HepG2 (cell line): ENCODE measurements at regions not wholly inside any gene's neighbourhood (a gene's known extent, or its start where the extent isn't known, plus 50 kb on each side); places are given as distances from the start of the nearest gene placed in this dataset.

ENCODE experiments used
- ATAC-seq: fragments of 200-7000 bp; cut with Tn5 transposase; 3 replicates; pipeline ENCODE4 v1.9.1; 2020; ENCODE audit warnings: mild to moderate bottlenecking, moderate library complexity
- BruUV-seq: library from RNA; stranded (reverse); fragments of 400-500 nt; replicated peaks from 2 replicates; lab custom pipeline; 2021; lab: Mats Ljungman, UMichigan
- CTCF ChIA-PET: fragments of 300-600 bp; formaldehyde crosslinking; extraction: SDS; loops from one replicate; lab custom pipeline; 2021; ENCODE audit warnings: low total read pairs, inconsistent platforms, low intra/inter-chr PET ratio; lab: Yijun Ruan, JAX
- POLR2A ChIA-PET: fragments of 350-600 bp; sonication (Branson Sonifier 250); formaldehyde crosslinking; loops from one replicate; lab custom pipeline; 2020; ENCODE audit warnings: antibody characterized with exemption, inconsistent platforms; lab: Yijun Ruan, JAX
- DNase-seq: peaks from one replicate; pipeline ENCODE4 v3.0.0-alpha.2; 2015; ENCODE audit warnings: low spot score
- FAIRE-seq: peaks from 3 replicates; lab custom pipeline; 2011; peaks lifted over from hg19 to GRCh38; lab: Jason Lieb, UNC
- H2AFZ ChIP-seq: one replicate; pipeline ENCODE4 v1.6.1; 2011; ENCODE audit warnings: low read length, inconsistent platforms
- H3K27ac ChIP-seq: fragments of 300-600 bp; 3 replicates; pipeline ENCODE4 v1.8.0; 2011; ENCODE audit warnings: mixed run types, mild to moderate bottlenecking, mixed read lengths, low read length, inconsistent platforms; ENCODE audit not compliant: insufficient read depth; ENCODE audit errors: extremely low read length
- H3K27me3 ChIP-seq, 2 experiments: fragments of 200-600 bp in 1 of 2; 2 replicates in 1 of 2; 3 replicates in 1 of 2; pipeline versions ENCODE4 v1.6.0 to v1.8.0; 2011; ENCODE audit warnings: low read length in 2 of 2, mild to moderate bottlenecking in 2 of 2, moderate library complexity in 2 of 2, inconsistent platforms in 1 of 2; ENCODE audit not compliant: insufficient read depth in 2 of 2, control insufficient read depth in 1 of 2
- H3K36me3 ChIP-seq, 2 experiments: fragments of 200-600 bp in 1 of 2; replicated peaks in 1 of 2; 2 replicates in 1 of 2; 3 replicates in 1 of 2; pipeline versions ENCODE4 v1.5.1 to v1.8.0; 2011; ENCODE audit warnings: low read length in 2 of 2, inconsistent platforms in 1 of 2; ENCODE audit not compliant: insufficient read depth in 2 of 2, control insufficient read depth in 1 of 2
- H3K4me1 ChIP-seq: 2 replicates; pipeline ENCODE4 v1.5.1; 2012; ENCODE audit warnings: low read length, inconsistent platforms; ENCODE audit not compliant: insufficient read depth
- H3K4me2 ChIP-seq: 2 replicates; pipeline ENCODE4 v1.6.0; 2011; ENCODE audit warnings: low read depth, low read length, inconsistent platforms
- H3K4me3 ChIP-seq, 3 experiments: fragments of 200-600 bp in 1 of 3; sonication (generic), shearing (Covaris generic) in 1 of 3; replicated peaks in 1 of 3; 2 replicates each; pipeline ENCODE4 v1.5.1; 2011 to 2016; ENCODE audit warnings: low read length in 3 of 3, inconsistent platforms in 2 of 3, low read depth in 2 of 3, mild to moderate bottlenecking in 2 of 3, control low read depth in 1 of 3, mixed read lengths in 1 of 3; ENCODE audit not compliant: insufficient read depth in 1 of 3
- H3K79me2 ChIP-seq: one replicate; pipeline ENCODE4 v1.6.1; 2011; ENCODE audit warnings: low read length, inconsistent platforms; ENCODE audit not compliant: insufficient read depth
- H3K9ac ChIP-seq: 2 replicates; pipeline ENCODE4 v1.6.0; 2011; ENCODE audit warnings: mild to moderate bottlenecking, low read depth, low read length, inconsistent platforms; ENCODE audit not compliant: insufficient read depth
- H3K9me3 ChIP-seq: 2 replicates; pipeline ENCODE4 v1.5.1; 2012; ENCODE audit warnings: mild to moderate bottlenecking, low read length
- H4K20me1 ChIP-seq: 2 replicates; pipeline ENCODE4 v1.6.0; 2011; ENCODE audit warnings: inconsistent platforms, mild to moderate bottlenecking, low read length, moderate library complexity; ENCODE audit not compliant: insufficient read depth
- ATRX ChIP-seq: sonication (generic); formaldehyde crosslinking; IDR thresholded peaks from 2 replicates; pipeline ENCODE4 v1.4.0; 2020; ENCODE audit warnings: missing genetic modification reagents, borderline replicate concordance
- BHLHE40 ChIP-seq: IDR thresholded peaks from 2 replicates; pipeline ENCODE4 v1.6.1; 2011; ENCODE audit warnings: low read length, improper control_type of control experiment
- CHCHD3 ChIP-seq: sonication (generic); formaldehyde crosslinking; IDR thresholded peaks from 2 replicates; pipeline ENCODE4 v1.8.0; 2022; ENCODE audit warnings: mild to moderate bottlenecking, missing genetic modification reagents, moderate library complexity
- HNRNPH1 ChIP-seq: fragments of 200-400 bp; formaldehyde crosslinking; optimal IDR thresholded peaks from 2 replicates; pipeline ENCODE3; 2017; ENCODE audit warnings: mild to moderate bottlenecking, low read depth, low read length
- ISX ChIP-seq: sonication (generic); formaldehyde crosslinking; conservative IDR thresholded peaks from 2 replicates; pipeline ENCODE4 v1.5.0; 2020; ENCODE audit warnings: missing genetic modification reagents
- MAFF ChIP-seq: IDR thresholded peaks from 2 replicates; pipeline ENCODE4 v1.6.1; 2011; ENCODE audit warnings: low read depth, low read length, improper control_type of control experiment
- MBNL3 ChIP-seq: fragments of 250-450 bp; sonication (Bioruptor Pico); conservative IDR thresholded peaks from 2 replicates; pipeline ENCODE4 v1.8.0; 2022; ENCODE audit warnings: mild to moderate bottlenecking, inconsistent platforms
- MIXL1 ChIP-seq: IDR thresholded peaks from 2 replicates; pipeline ENCODE4 v1.6.1; 2016
- MTF1 ChIP-seq: sonication (generic); formaldehyde crosslinking; IDR thresholded peaks from 2 replicates; pipeline ENCODE4 v1.5.0; 2020; ENCODE audit warnings: missing genetic modification reagents
- MTF2 ChIP-seq: sonication (generic); formaldehyde crosslinking; IDR thresholded peaks from 2 replicates; pipeline ENCODE4 v1.5.0; 2020; ENCODE audit warnings: missing genetic modification reagents, borderline replicate concordance
- NR3C1 ChIP-seq: sonication (generic); formaldehyde crosslinking; IDR thresholded peaks from 2 replicates; pipeline ENCODE4 v1.4.0; 2020; ENCODE audit warnings: missing genetic modification reagents
- NRL ChIP-seq: sonication (generic); formaldehyde crosslinking; IDR thresholded peaks from 2 replicates; pipeline ENCODE4 v1.5.0; 2020; ENCODE audit warnings: missing genetic modification reagents, mild to moderate bottlenecking, moderate library complexity, borderline replicate concordance
- XBP1 ChIP-seq: sonication (generic); formaldehyde crosslinking; IDR thresholded peaks from 2 replicates; pipeline ENCODE4 v1.5.0; 2020; ENCODE audit warnings: missing genetic modification reagents
- ZBTB46 ChIP-seq: sonication (generic); formaldehyde crosslinking; IDR thresholded peaks from 2 replicates; pipeline ENCODE4 v1.4.0; 2020; ENCODE audit warnings: mild to moderate bottlenecking, missing genetic modification reagents, borderline replicate concordance
- ZNF432 ChIP-seq: sonication (generic); formaldehyde crosslinking; IDR thresholded peaks from 2 replicates; pipeline ENCODE4 v1.5.0; 2020; ENCODE audit warnings: missing genetic modification reagents, mild to moderate bottlenecking, borderline replicate concordance
- ZNF577 ChIP-seq: sonication (generic); formaldehyde crosslinking; IDR thresholded peaks from 2 replicates; pipeline ENCODE4 v1.4.0; 2020; ENCODE audit warnings: mild to moderate bottlenecking, low read depth, missing genetic modification reagents, borderline replicate concordance
- WGBS: methylation state at CpG from one replicate; pipeline ENCODE4 v1.1.6; 2017; ENCODE audit warnings: low lambda C conversion rate; 5-methylcytosine and 5-hydroxymethylcytosine counted together
- in situ Hi-C: cut with HindIII; loops from 2 replicates; pipeline ENCODE4 v1.10.0; 2017; ENCODE audit warnings: low pct_unique_long_range_greater_than_20kb; ENCODE audit not compliant: extremely low pct_ligation_motif_present
- intact Hi-C: fragments of 100-400 bp; cut with micrococcal nuclease; formaldehyde crosslinking; loops from one replicate; pipeline ENCODE4 v1.10.0; 2022; ENCODE audit not compliant: unreplicated experiment
- TF ChIP-seq, protein P1 (sequence below): sonication (generic); formaldehyde crosslinking; IDR thresholded peaks from 2 replicates; pipeline ENCODE4 v1.5.0; 2020; ENCODE audit warnings: mild to moderate bottlenecking, missing genetic modification reagents

DNA sequence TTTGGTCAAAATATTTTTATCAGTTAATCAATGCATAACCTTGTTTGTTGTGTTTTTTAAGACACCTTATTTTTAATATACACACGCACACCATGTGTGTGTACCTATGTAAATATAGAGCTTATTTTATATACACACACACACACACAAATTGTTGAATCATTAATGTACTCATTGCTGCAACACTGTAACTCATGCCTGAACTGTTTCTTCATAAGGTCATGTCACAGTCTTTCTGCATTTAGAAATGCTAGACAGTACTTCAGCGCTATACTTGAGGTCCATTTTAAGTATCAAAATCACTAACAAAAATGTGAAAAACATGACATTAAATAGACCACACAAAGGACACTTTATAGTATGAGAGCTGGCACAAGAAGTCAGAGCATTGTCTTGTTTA is 589.4 kb downstream of the SI start (continued):
- TF ChIP-seq NRL: no peak
- TF ChIP-seq CHCHD3: no peak
- TF ChIP-seq BHLHE40: no peak
- no peak for TF ChIP-seq ZNF577
- TF ChIP-seq MTF2 (CRISPR knock-in tag): no peak
- no peak for TF ChIP-seq NR3C1 (CRISPR knock-in tag)
- TF ChIP-seq ISX (CRISPR knock-in tag): no peak
- no peak for TF ChIP-seq MTF1 (CRISPR knock-in tag)

GRCh38 chr3:164486150-164486549 is 592.1 kb downstream of the SI start:
- Histone ChIP-seq H3K36me3 (no peaks in the 10 kb centered on the region), H3K9me3 (no peaks in the 10 kb centered on the region), H2AFZ (no peak overlapping the region), H3K4me3 (no peak overlapping the region), H3K9ac (no peak overlapping the region), H4K20me1 (no peaks in the 10 kb centered on the region), H3K27ac (no peak overlapping the region), H3K4me1 (no peaks in the 10 kb centered on the region), H3K4me2 (no peak overlapping the region), H3K27me3 (no peaks in the 10 kb centered on the region), H3K79me2 (no peaks in the 10 kb centered on the region)
- BruUV-seq: no TSS peak
- no peak for DNase-seq
- in situ Hi-C loops: no loop called here
- ChIA-PET POLR2A (no interaction called here), CTCF (no interaction called here)
- intact Hi-C loops: no loop called here
- ATAC-seq: no peak
- no peak for FAIRE-seq
- under 1% methylated on average over 3 of the region's 3 CpGs for WGBS
- TF ChIP-seq XBP1 (CRISPR knock-in tag) (no peak), MIXL1 (CRISPR knock-in tag) (no peak), MBNL3 (no peak), ATRX (CRISPR knock-in tag) (no peak), ZNF432 (no peak), ZBTB46 (no peak), MAFF (no peak), HNRNPH1 (no peak)
- TF ChIP-seq, protein P1, sequence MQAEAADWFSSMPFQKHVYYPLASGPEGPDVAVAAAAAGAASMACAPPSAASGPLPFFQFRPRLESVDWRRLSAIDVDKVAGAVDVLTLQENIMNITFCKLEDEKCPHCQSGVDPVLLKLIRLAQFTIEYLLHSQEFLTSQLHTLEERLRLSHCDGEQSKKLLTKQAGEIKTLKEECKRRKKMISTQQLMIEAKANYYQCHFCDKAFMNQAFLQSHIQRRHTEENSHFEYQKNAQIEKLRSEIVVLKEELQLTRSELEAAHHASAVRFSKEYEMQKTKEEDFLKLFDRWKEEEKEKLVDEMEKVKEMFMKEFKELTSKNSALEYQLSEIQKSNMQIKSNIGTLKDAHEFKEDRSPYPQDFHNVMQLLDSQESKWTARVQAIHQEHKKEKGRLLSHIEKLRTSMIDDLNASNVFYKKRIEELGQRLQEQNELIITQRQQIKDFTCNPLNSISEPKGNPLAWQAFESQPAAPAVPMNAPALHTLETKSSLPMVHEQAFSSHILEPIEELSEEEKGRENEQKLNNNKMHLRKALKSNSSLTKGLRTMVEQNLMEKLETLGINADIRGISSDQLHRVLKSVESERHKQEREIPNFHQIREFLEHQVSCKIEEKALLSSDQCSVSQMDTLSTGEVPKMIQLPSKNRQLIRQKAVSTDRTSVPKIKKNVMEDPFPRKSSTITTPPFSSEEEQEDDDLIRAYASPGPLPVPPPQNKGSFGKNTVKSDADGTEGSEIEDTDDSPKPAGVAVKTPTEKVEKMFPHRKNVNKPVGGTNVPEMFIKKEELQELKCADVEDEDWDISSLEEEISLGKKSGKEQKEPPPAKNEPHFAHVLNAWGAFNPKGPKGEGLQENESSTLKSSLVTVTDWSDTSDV (CRISPR knock-in tag): no peak
